ENCODE measurements at regions not wholly inside any gene's neighbourhood (a gene's known extent, or its start where the extent isn't known, plus 50 kb on each side); places are given as distances from the start of the nearest gene placed in this dataset.

- H3K4me2 ChIP-seq (ENCODE audit: low read length): no peak overlapping the region
These were observed 115.9 kb downstream of the NTMT2 start for GRCh38 chr1:170261669-170262068.

GRCh38 chr1:170262276-170262939, 116.6 kb downstream of the NTMT2 start:
- Histone ChIP-seq H3K4me1 (ENCODE audit: low read length) (no peaks in the 10 kb centered on the region), H3K9me3 (ENCODE audit: insufficient read depth, low read length) (no peaks in the 10 kb centered on the region; the same call in 1 of the 2 replicates), H2AFZ (ENCODE audit: low read depth, low read length) (no peak overlapping the region), H3K79me2 (ENCODE audit: low read length) (no peaks in the 10 kb centered on the region), H3K4me2 (ENCODE audit: low read length) (no peak overlapping the region), H3K27ac (ENCODE audit: low read length) (no peak overlapping the region), H3K36me3 (replicated peaks; ENCODE audit: low read depth, low read length) (no peaks in the 10 kb centered on the region), H3K9ac (ENCODE audit: low read length) (no peak overlapping the region), H4K20me1 (ENCODE audit: insufficient read depth, low read length) (no peaks in the 10 kb centered on the region), H3K4me3 (ENCODE audit: low read length) (no peak overlapping the region), H3K27me3 (ENCODE audit: low read depth, low read length) (no peaks in the 10 kb centered on the region)
- no peak for TF ChIP-seq CTCF (IDR thresholded peaks at IDR 0.05; ENCODE audit: low read depth, low read length)

More at GRCh38 chr1:170261669-170262068, 115.9 kb downstream of the NTMT2 start:
- Histone ChIP-seq H3K27me3 (ENCODE audit: low read depth, low read length) (no peaks in the 10 kb centered on the region), H3K9me3 (ENCODE audit: insufficient read depth, low read length) (no peaks in the 10 kb centered on the region; the same call in 1 of the 2 replicates), H3K36me3 (replicated peaks; ENCODE audit: low read depth, low read length) (no peaks in the 10 kb centered on the region), H3K79me2 (ENCODE audit: low read length) (no peaks in the 10 kb centered on the region), H3K27ac (ENCODE audit: low read length) (no peak overlapping the region), H4K20me1 (ENCODE audit: insufficient read depth, low read length) (no peaks in the 10 kb centered on the region), H3K9ac (ENCODE audit: low read length) (no peak overlapping the region), H3K4me3 (ENCODE audit: low read length) (no peak overlapping the region), H2AFZ (ENCODE audit: low read depth, low read length) (no peak overlapping the region), H3K4me1 (ENCODE audit: low read length) (no peaks in the 10 kb centered on the region)
- TF ChIP-seq EZH2phosphoT487 (IDR thresholded peaks at IDR 0.05; ENCODE audit: low read depth) (no peak), CTCF (IDR thresholded peaks at IDR 0.05; ENCODE audit: low read depth, low read length) (no peak)

DNA sequence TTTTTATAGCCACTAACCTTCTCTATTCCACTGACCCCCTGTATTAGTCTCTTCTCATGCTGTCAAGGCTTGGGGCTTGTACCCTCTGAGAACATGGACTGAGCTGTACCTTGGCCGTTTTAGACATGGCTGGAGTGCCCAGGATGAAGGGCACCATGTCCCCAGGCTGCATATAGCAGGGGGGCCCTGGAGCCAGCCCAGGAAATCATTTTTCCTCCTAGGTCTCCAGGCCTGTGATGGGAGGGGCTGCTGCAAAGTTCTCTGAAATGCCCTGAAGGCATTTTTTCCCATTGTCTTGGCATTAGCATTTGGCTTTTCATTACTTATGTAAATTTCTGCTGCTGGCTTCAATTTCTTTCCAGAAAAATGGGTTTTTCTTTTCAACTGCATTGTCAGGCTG, 119.5 kb downstream of the NTMT2 start:
- no peak for TF ChIP-seq CTCF (IDR thresholded peaks at IDR 0.05; ENCODE audit: low read depth, low read length)
- no peak for TF ChIP-seq EZH2phosphoT487 (IDR thresholded peaks at IDR 0.05; ENCODE audit: low read depth)
- H3K4me3 ChIP-seq (ENCODE audit: low read length): no peak overlapping the region

GRCh38 chr1:170267317-170267716, 121.6 kb downstream of the NTMT2 start:
- TF ChIP-seq CTCF (IDR thresholded peaks at IDR 0.05; ENCODE audit: low read depth, low read length) (no peak), EZH2phosphoT487 (IDR thresholded peaks at IDR 0.05; ENCODE audit: low read depth) (no peak)
- Histone ChIP-seq H2AFZ (ENCODE audit: low read depth, low read length) (no peak overlapping the region), H3K4me1 (ENCODE audit: low read length) (no peaks in the 10 kb centered on the region), H3K27ac (ENCODE audit: low read length) (no peak overlapping the region), H3K9ac (ENCODE audit: low read length) (no peak overlapping the region), H3K79me2 (ENCODE audit: low read length) (no peaks in the 10 kb centered on the region), H3K4me3 (ENCODE audit: low read length) (no peak overlapping the region), H3K36me3 (replicated peaks; ENCODE audit: low read depth, low read length) (no peaks in the 10 kb centered on the region), H3K27me3 (ENCODE audit: low read depth, low read length) (peaks cover 7% of the 10 kb centered on the region; the same call in 1 of the 2 replicates), H3K9me3 (ENCODE audit: insufficient read depth, low read length) (no peaks in the 10 kb centered on the region; the same call in 1 of the 2 replicates), H3K4me2 (ENCODE audit: low read length) (no peak overlapping the region), H4K20me1 (ENCODE audit: insufficient read depth, low read length) (no peaks in the 10 kb centered on the region)

More for the DNA sequence above, 119.5 kb downstream of the NTMT2 start:
- H2AFZ ChIP-seq (ENCODE audit: low read depth, low read length): no peak overlapping the region
- no peak overlapping the region for H3K27ac ChIP-seq (ENCODE audit: low read length)
- H3K36me3 ChIP-seq (replicated peaks; ENCODE audit: low read depth, low read length): no peaks in the 10 kb centered on the region
- no peaks in the 10 kb centered on the region; the same call in 1 of the 2 replicates for H3K9me3 ChIP-seq (ENCODE audit: insufficient read depth, low read length)
- no peaks in the 10 kb centered on the region for H3K27me3 ChIP-seq (ENCODE audit: low read depth, low read length)
- no peaks in the 10 kb centered on the region for H4K20me1 ChIP-seq (ENCODE audit: insufficient read depth, low read length)
- H3K79me2 ChIP-seq (ENCODE audit: low read length): no peaks in the 10 kb centered on the region
- H3K4me2 ChIP-seq (ENCODE audit: low read length): no peak overlapping the region
- H3K9ac ChIP-seq (ENCODE audit: low read length): no peak overlapping the region
- no peaks in the 10 kb centered on the region for H3K4me1 ChIP-seq (ENCODE audit: low read length)

Data from OCI-LY3 (cell line).